Mesendoderm (in vitro differentiated cells): ENCODE measurements at regions not wholly inside any gene's neighbourhood (a gene's known extent, or its start where the extent isn't known, plus 50 kb on each side); places are given as distances from the start of the nearest gene placed in this dataset.

ENCODE experiments used
- DNase-seq: peaks from one replicate; pipeline ENCODE4 v3.0.0; 2013
- H2AK5ac ChIP-seq: 2 replicates; pipeline ENCODE4 v1.6.1; 2013; ENCODE audit warnings: low read length, inconsistent platforms
- H2BK120ac ChIP-seq: 2 replicates; pipeline ENCODE4 v1.6.1; 2013; ENCODE audit warnings: low read depth, mild to moderate bottlenecking, low read length, moderate library complexity, mixed read lengths
- H2BK15ac ChIP-seq: replicated peaks from 2 replicates; pipeline ENCODE4 v1.6.1; 2013; ENCODE audit warnings: low read depth, mild to moderate bottlenecking, moderate library complexity
- H2BK5ac ChIP-seq: 2 replicates; pipeline ENCODE4 v1.6.1; 2013; ENCODE audit warnings: low read length, inconsistent platforms
- H3K18ac ChIP-seq: 2 replicates; pipeline ENCODE4 v1.6.1; 2013; ENCODE audit warnings: mild to moderate bottlenecking, low read length, mixed read lengths
- H3K23ac ChIP-seq: one replicate; pipeline ENCODE4 v1.6.1; 2013; ENCODE audit warnings: low read length
- H3K27ac ChIP-seq: 2 replicates; pipeline ENCODE4 v1.5.1; 2013; ENCODE audit warnings: low read depth, mild to moderate bottlenecking, inconsistent platforms, low read length, moderate library complexity
- H3K27me3 ChIP-seq: 2 replicates; pipeline ENCODE4 v1.6.1; 2013; ENCODE audit warnings: low read length, control low read depth, mild to moderate bottlenecking, inconsistent platforms; ENCODE audit not compliant: insufficient read depth, poor library complexity
- H3K36me3 ChIP-seq: 2 replicates; pipeline ENCODE4 v1.6.1; 2013; ENCODE audit warnings: low read length, inconsistent platforms; ENCODE audit not compliant: control insufficient read depth, insufficient read depth
- H3K4ac ChIP-seq: one replicate; pipeline ENCODE4 v1.6.1; 2013; ENCODE audit warnings: low read depth, mild to moderate bottlenecking, low read length, moderate library complexity
- H3K4me1 ChIP-seq: 2 replicates; pipeline ENCODE4 v1.6.1; 2013; ENCODE audit warnings: low read depth, low read length, inconsistent platforms; ENCODE audit not compliant: control insufficient read depth
- H3K4me2 ChIP-seq: 2 replicates; pipeline ENCODE4 v1.6.1; 2013; ENCODE audit warnings: low read length
- H3K4me3 ChIP-seq: 2 replicates; pipeline ENCODE4 v1.5.1; 2013; ENCODE audit warnings: mild to moderate bottlenecking, low read length
- H3K56ac ChIP-seq: one replicate; pipeline ENCODE4 v1.6.1; 2013; ENCODE audit warnings: low read length
- H3K79me1 ChIP-seq: 2 replicates; pipeline ENCODE4 v1.6.1; 2013; ENCODE audit warnings: low read length, inconsistent platforms
- H3K79me2 ChIP-seq: 2 replicates; pipeline ENCODE4 v1.6.1; 2013; ENCODE audit warnings: mild to moderate bottlenecking, low read length; ENCODE audit not compliant: control insufficient read depth, insufficient read depth
- H3K9ac ChIP-seq: 2 replicates; pipeline ENCODE4 v1.6.1; 2013; ENCODE audit warnings: low read length, inconsistent platforms
- H4K5ac ChIP-seq: one replicate; pipeline ENCODE4 v1.6.1; 2013; ENCODE audit warnings: low read length
- H4K8ac ChIP-seq: one replicate; pipeline ENCODE4 v1.6.1; 2013; ENCODE audit warnings: low read depth, mild to moderate bottlenecking, control low read depth, low read length, moderate library complexity
- WGBS: extraction: QIAGEN DNeasy Blood & Tissue Kit; methylation state at CpG from one replicate; pipeline ENCODE4 v1.1.7; 2013; ENCODE audit warnings: low lambda C conversion rate, missing lambda C conversion rate; ENCODE audit not compliant: insufficient coverage; ENCODE audit errors: extremely low coverage; 5-methylcytosine and 5-hydroxymethylcytosine counted together

- Histone ChIP-seq H3K9ac (no peak overlapping the region), H3K27ac (no peak overlapping the region), H3K27me3 (no peaks in the 10 kb centered on the region), H3K36me3 (no peaks in the 10 kb centered on the region), H3K4ac (no peak overlapping the region), H2BK5ac (no peak overlapping the region), H3K4me2 (no peak overlapping the region), H4K5ac (no peak overlapping the region), H3K4me3 (no peak overlapping the region), H3K79me1 (no peaks in the 10 kb centered on the region), H2BK15ac (no peak overlapping the region), H3K56ac (no peak overlapping the region), H3K79me2 (no peaks in the 10 kb centered on the region), H2AK5ac (no peak overlapping the region), H3K23ac (no peak overlapping the region), H3K18ac (no peak overlapping the region), H3K4me1 (no peaks in the 10 kb centered on the region), H2BK120ac (no peak overlapping the region), H4K8ac (no peak overlapping the region)
- WGBS = no CpG with 5 or more reads among the region's 1 CpG
- DNase-seq = peak; percentile 31
Measured at GRCh38 chr10:4307910-4308309, 518.1 kb upstream of the AKR1E2 start.

GRCh38 chr10:4306871-4307270 lies 519.1 kb upstream of the AKR1E2 start:
- no peak overlapping the region for H3K18ac ChIP-seq
- H3K4me2 ChIP-seq = no peak overlapping the region
- no peak overlapping the region for H3K9ac ChIP-seq
- H3K27ac ChIP-seq = no peak overlapping the region
- no peak overlapping the region for H3K23ac ChIP-seq
- H3K79me1 ChIP-seq = no peaks in the 10 kb centered on the region
- H3K79me2 ChIP-seq = no peaks in the 10 kb centered on the region
- H3K56ac ChIP-seq = no peak overlapping the region
- no peak overlapping the region for H2BK15ac ChIP-seq
- no peak overlapping the region for H4K8ac ChIP-seq
- H3K4me1 ChIP-seq = no peaks in the 10 kb centered on the region
- no peak overlapping the region for H2BK5ac ChIP-seq
- no peak overlapping the region for H2BK120ac ChIP-seq
- no peak for DNase-seq
- no peak overlapping the region for H4K5ac ChIP-seq
- no peaks in the 10 kb centered on the region for H3K36me3 ChIP-seq
- H2AK5ac ChIP-seq = no peak overlapping the region
- no peak overlapping the region for H3K4me3 ChIP-seq
- H3K27me3 ChIP-seq = no peaks in the 10 kb centered on the region
- no CpG with 5 or more reads among the region's 3 CpGs for WGBS
- H3K4ac ChIP-seq = no peak overlapping the region

GRCh38 chr10:4303045-4303444 lies 518.0 kb upstream of the KLF6 start:
- Histone ChIP-seq H4K8ac (no peak overlapping the region), H4K5ac (no peak overlapping the region), H2BK5ac (no peak overlapping the region), H3K79me2 (no peaks in the 10 kb centered on the region), H3K9ac (no peak overlapping the region), H2BK120ac (no peak overlapping the region), H3K4me2 (no peak overlapping the region), H3K18ac (no peak overlapping the region), H3K27me3 (no peaks in the 10 kb centered on the region), H3K23ac (no peak overlapping the region), H2AK5ac (no peak overlapping the region), H2BK15ac (no peak overlapping the region), H3K36me3 (no peaks in the 10 kb centered on the region), H3K4me1 (no peaks in the 10 kb centered on the region), H3K27ac (no peak overlapping the region), H3K4me3 (no peak overlapping the region), H3K56ac (no peak overlapping the region), H3K79me1 (no peaks in the 10 kb centered on the region), H3K4ac (no peak overlapping the region)
- peak; percentile 4 for DNase-seq
- no CpG with 5 or more reads among the region's 5 CpGs for WGBS

- Histone ChIP-seq H3K18ac (no peak overlapping the region), H3K36me3 (no peaks in the 10 kb centered on the region), H3K4me2 (no peak overlapping the region), H4K8ac (no peak overlapping the region), H2BK5ac (no peak overlapping the region), H2AK5ac (no peak overlapping the region), H3K79me2 (no peaks in the 10 kb centered on the region), H3K4ac (no peak overlapping the region), H3K56ac (no peak overlapping the region), H4K5ac (no peak overlapping the region), H3K4me1 (no peaks in the 10 kb centered on the region), H3K79me1 (no peaks in the 10 kb centered on the region), H3K27me3 (no peaks in the 10 kb centered on the region), H2BK15ac (no peak overlapping the region), H2BK120ac (no peak overlapping the region), H3K27ac (no peak overlapping the region), H3K4me3 (no peak overlapping the region), H3K9ac (no peak overlapping the region), H3K23ac (no peak overlapping the region)
- DNase-seq = no peak
- no CpG with 5 or more reads among the region's 6 CpGs for WGBS
Measured at GRCh38 chr10:4301291-4302045, 516.5 kb upstream of the KLF6 start.

GRCh38 chr10:4296161-4296560 lies 511.2 kb upstream of the KLF6 start:
- Histone ChIP-seq H3K18ac (no peak overlapping the region), H3K23ac (no peak overlapping the region), H2BK5ac (no peak overlapping the region), H3K27ac (no peak overlapping the region), H3K4me3 (no peak overlapping the region), H3K4me2 (no peak overlapping the region), H2BK120ac (no peak overlapping the region), H4K8ac (no peak overlapping the region), H3K4me1 (no peaks in the 10 kb centered on the region), H3K56ac (no peak overlapping the region), H3K9ac (no peak overlapping the region), H2AK5ac (no peak overlapping the region), H4K5ac (no peak overlapping the region), H3K27me3 (no peaks in the 10 kb centered on the region), H3K79me1 (no peaks in the 10 kb centered on the region), H3K79me2 (no peaks in the 10 kb centered on the region), H3K4ac (no peak overlapping the region), H2BK15ac (no peak overlapping the region), H3K36me3 (no peaks in the 10 kb centered on the region)
- peak; percentile 8 for DNase-seq
- WGBS = no CpG with 5 or more reads among the region's 5 CpGs
